Smooth muscle cell (in vitro differentiated cells): ENCODE measurements at regions not wholly inside any gene's neighbourhood (a gene's known extent, or its start where the extent isn't known, plus 50 kb on each side); places are given as distances from the start of the nearest gene placed in this dataset.

Experiments used
- DNase-seq: peaks from one replicate; lab custom pipeline; 2025; ENCODE audit not compliant: unreplicated experiment; lab: John Stamatoyannopoulos, UW
- H2AFZ ChIP-seq: fragments of 200-600 bp; sonication (generic); 2 replicates; pipeline ENCODE4 v1.6.0; 2016; ENCODE audit warnings: antibody characterized with exemption, low read depth, mild to moderate bottlenecking
- H3F3A ChIP-seq: fragments of 200-600 bp; sonication (generic); 2 replicates; pipeline ENCODE4 v1.6.0; 2017; ENCODE audit warnings: antibody characterized with exemption, low read depth
- H3K27ac ChIP-seq: fragments of 200-600 bp; sonication (generic); 2 replicates; pipeline ENCODE4 v1.5.1; 2016; ENCODE audit warnings: low read depth, mild to moderate bottlenecking
- H3K27me3 ChIP-seq: fragments of 200-600 bp; sonication (generic); 2 replicates; pipeline ENCODE4 v1.6.1; 2016; ENCODE audit warnings: low read depth, mild to moderate bottlenecking
- H3K36me3 ChIP-seq: fragments of 200-600 bp; sonication (generic); 2 replicates; pipeline ENCODE4 v1.5.1; 2016; ENCODE audit warnings: low read depth
- H3K4me1 ChIP-seq: fragments of 200-600 bp; sonication (generic); 2 replicates; pipeline ENCODE4 v1.5.1; 2016; ENCODE audit warnings: low read depth
- H3K4me2 ChIP-seq: fragments of 200-600 bp; sonication (generic); 2 replicates; pipeline ENCODE4 v1.6.0; 2016; ENCODE audit warnings: mild to moderate bottlenecking
- H3K4me3 ChIP-seq: fragments of 200-600 bp; sonication (generic); 2 replicates; pipeline ENCODE4 v1.5.1; 2016; ENCODE audit warnings: mild to moderate bottlenecking
- H3K79me2 ChIP-seq: fragments of 200-600 bp; sonication (generic); 2 replicates; pipeline ENCODE4 v1.6.0; 2016; ENCODE audit warnings: low read depth, mild to moderate bottlenecking
- H3K9ac ChIP-seq: fragments of 200-600 bp; sonication (generic); 2 replicates; pipeline ENCODE4 v1.6.0; 2016; ENCODE audit warnings: low read depth
- H3K9me3 ChIP-seq: fragments of 200-600 bp; sonication (generic); replicated peaks from 2 replicates; pipeline ENCODE4 v1.5.1; 2016; ENCODE audit warnings: low read depth
- H4K20me1 ChIP-seq: fragments of 200-600 bp; sonication (generic); 2 replicates; pipeline ENCODE4 v1.6.0; 2016; ENCODE audit warnings: low read depth
- WGBS: methylation state at CpG from one replicate; pipeline ENCODE4 v1.1.7; 2016; ENCODE audit warnings: low lambda C conversion rate; 5-methylcytosine and 5-hydroxymethylcytosine counted together
- TF ChIP-seq, protein P1 (sequence below): fragments of 200-600 bp; sonication (generic); IDR thresholded peaks from 2 replicates; pipeline ENCODE4 v1.5.1; 2017; ENCODE audit warnings: borderline replicate concordance, mild to moderate bottlenecking, antibody characterized with exemption; ENCODE audit not compliant: insufficient read depth, poor library complexity, severe bottlenecking

DNA sequence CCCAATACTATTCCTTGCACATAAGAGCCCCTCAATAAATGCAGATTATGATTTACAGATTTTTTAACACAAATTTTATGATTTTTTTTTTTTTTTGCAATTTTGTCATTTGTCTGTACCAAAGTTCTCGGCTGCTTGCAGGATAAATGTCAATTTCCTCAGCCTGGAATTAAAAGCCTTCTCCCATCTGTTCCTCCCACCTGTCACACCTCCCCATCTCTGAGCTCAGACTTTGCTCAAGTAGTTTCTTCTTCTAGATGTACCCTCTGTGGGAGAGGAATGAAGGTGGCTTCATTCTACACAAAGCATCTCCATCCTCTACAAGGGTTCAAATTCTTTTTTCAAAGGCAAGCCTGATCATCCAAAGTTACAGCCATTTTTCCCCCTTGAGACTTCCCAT is 153.7 kb upstream of the GRAMD2B start:
- Histone ChIP-seq H3K9ac (no peak overlapping the region), H3K4me2 (no peak overlapping the region), H3K27me3 (no peaks in the 10 kb centered on the region), H3F3A (no peaks in the 10 kb centered on the region), H3K4me3 (no peak overlapping the region), H2AFZ (no peak overlapping the region), H3K9me3 (no peaks in the 10 kb centered on the region), H3K4me1 (no peaks in the 10 kb centered on the region), H3K27ac (no peak overlapping the region), H3K36me3 (no peaks in the 10 kb centered on the region), H4K20me1 (no peaks in the 10 kb centered on the region), H3K79me2 (no peaks in the 10 kb centered on the region)
- no peak for DNase-seq
- WGBS, result 89% methylated on average over 1 of the region's 1 CpG
- TF ChIP-seq, protein P1, sequence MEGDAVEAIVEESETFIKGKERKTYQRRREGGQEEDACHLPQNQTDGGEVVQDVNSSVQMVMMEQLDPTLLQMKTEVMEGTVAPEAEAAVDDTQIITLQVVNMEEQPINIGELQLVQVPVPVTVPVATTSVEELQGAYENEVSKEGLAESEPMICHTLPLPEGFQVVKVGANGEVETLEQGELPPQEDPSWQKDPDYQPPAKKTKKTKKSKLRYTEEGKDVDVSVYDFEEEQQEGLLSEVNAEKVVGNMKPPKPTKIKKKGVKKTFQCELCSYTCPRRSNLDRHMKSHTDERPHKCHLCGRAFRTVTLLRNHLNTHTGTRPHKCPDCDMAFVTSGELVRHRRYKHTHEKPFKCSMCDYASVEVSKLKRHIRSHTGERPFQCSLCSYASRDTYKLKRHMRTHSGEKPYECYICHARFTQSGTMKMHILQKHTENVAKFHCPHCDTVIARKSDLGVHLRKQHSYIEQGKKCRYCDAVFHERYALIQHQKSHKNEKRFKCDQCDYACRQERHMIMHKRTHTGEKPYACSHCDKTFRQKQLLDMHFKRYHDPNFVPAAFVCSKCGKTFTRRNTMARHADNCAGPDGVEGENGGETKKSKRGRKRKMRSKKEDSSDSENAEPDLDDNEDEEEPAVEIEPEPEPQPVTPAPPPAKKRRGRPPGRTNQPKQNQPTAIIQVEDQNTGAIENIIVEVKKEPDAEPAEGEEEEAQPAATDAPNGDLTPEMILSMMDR, result no peak

DNA sequence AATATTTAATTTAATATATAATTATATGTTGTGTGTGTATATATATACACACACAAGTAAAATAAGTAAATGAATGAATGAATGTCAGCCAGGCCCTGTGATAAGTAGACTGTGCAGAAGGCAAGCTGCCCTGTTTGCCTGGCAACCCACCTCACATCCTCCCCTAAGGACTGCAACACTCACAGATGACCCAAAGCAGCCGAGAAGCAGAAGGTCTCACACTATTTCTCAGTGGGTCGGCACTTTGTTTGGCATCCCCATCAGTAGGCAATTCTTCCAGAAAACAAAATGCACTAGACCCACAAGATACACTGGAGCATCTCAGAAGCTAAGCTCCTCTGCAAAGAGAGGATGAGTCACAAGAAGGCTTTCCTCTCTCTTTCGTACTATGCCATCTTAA is 152.1 kb upstream of the GRAMD2B start:
- Histone ChIP-seq H2AFZ (no peak overlapping the region), H4K20me1 (no peaks in the 10 kb centered on the region), H3K4me3 (no peak overlapping the region), H3K27me3 (no peaks in the 10 kb centered on the region), H3K4me1 (no peaks in the 10 kb centered on the region), H3K36me3 (no peaks in the 10 kb centered on the region), H3K27ac (no peak overlapping the region), H3F3A (no peaks in the 10 kb centered on the region), H3K79me2 (no peaks in the 10 kb centered on the region), H3K9me3 (no peaks in the 10 kb centered on the region), H3K9ac (no peak overlapping the region), H3K4me2 (no peak overlapping the region)
- 86% methylated on average over 3 of the region's 3 CpGs for WGBS
- TF ChIP-seq, protein P1, result no peak
- DNase-seq, result no peak

DNA sequence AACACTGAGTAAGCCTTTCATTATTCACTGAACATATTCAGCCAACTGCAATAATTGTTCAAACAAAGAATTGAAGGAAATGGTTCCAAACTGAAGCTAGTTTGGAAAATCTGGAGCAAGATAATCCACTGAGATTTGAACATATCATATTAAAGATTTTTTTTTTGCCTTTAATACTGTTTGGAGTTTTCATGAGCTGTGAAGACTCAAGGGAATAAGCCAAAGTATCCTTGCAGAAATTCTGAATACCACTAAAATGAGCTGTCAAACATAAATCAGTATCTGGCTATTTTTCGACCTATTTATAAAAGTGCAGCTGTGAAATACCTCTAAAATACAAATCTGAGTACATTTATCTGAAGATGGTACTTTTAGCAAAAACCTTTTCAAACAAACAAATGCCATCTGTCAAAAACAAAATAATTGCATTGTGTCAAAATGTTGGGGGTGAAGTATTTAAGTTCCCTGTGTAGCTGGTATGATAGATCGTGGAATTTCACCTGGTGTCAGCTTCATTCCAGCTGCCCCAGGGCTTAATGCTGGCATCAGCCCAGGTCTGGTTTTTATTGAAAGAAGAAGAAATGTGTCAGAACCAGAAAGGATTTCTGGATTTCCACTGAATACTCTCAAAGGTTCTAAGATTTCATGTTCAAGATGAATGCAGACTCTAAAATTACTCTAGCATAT is 149.0 kb upstream of the GRAMD2B start:
- Histone ChIP-seq H2AFZ (no peak overlapping the region), H3K27ac (no peak overlapping the region), H3K9me3 (no peaks in the 10 kb centered on the region), H3K4me2 (no peak overlapping the region), H3K36me3 (no peaks in the 10 kb centered on the region), H3K4me3 (no peak overlapping the region), H3K4me1 (no peaks in the 10 kb centered on the region), H4K20me1 (no peaks in the 10 kb centered on the region), H3F3A (no peaks in the 10 kb centered on the region), H3K27me3 (no peaks in the 10 kb centered on the region), H3K79me2 (no peaks in the 10 kb centered on the region), H3K9ac (no peak overlapping the region)
- TF ChIP-seq, protein P1, result no peak
- DNase-seq, result no peak
- WGBS, result 77% methylated on average over 2 of the region's 2 CpGs

DNA sequence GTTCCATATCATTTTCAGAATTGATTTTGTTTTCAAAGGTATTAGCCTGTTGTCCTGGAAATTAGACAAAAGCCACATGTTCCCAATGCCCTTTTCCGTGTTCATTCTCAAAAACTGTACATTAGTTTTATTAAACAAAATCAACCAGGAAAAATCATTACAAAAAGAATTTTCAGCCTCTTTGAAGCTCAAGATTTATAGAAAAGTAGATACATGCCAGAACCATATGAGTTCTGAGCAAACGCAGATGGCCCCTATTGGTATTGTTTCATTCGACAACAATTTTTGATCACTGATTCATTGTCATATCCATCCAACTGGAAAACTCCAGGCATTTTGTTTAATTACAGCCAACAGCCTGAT is 148.5 kb upstream of the GRAMD2B start:
- TF ChIP-seq, protein P1, result no peak
- Histone ChIP-seq H3F3A (no peaks in the 10 kb centered on the region), H3K79me2 (no peaks in the 10 kb centered on the region), H3K9ac (no peak overlapping the region), H2AFZ (no peak overlapping the region), H4K20me1 (no peaks in the 10 kb centered on the region), H3K9me3 (no peaks in the 10 kb centered on the region), H3K4me2 (no peak overlapping the region), H3K36me3 (no peaks in the 10 kb centered on the region), H3K4me1 (no peaks in the 10 kb centered on the region), H3K27me3 (no peaks in the 10 kb centered on the region), H3K27ac (no peak overlapping the region), H3K4me3 (no peak overlapping the region)
- WGBS, result 93% methylated on average over 3 of the region's 3 CpGs
- DNase-seq, result no peak
